ENCODE measurements at regions not wholly inside any gene's neighbourhood (a gene's known extent, or its start where the extent isn't known, plus 50 kb on each side); places are given as distances from the start of the nearest gene placed in this dataset.

DNA sequence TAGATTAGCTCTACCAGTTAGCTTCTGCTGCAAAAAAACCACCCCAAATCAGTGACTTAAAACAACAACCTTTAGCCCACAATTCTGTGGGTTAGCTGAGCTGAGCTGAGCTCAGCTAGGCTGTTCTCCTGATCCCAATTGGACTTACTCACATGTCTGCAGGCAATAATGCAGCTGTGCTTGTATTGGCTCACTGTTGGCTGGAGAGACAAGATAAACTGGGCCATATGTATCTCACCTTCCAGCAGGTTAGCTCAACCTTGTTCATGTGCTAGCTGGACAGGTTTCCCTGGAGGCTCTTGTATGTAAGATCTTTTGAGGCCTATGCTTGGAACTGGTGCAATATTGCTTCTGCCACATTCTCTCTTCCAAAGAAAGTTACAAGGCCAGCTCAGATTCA is 261.5 kb upstream of the ADGRL3 start:
- H3K36me3 ChIP-seq: no peaks in the 10 kb centered on the region
- DNase-seq (no peak), ATAC-seq (no peak)
- intact Hi-C loops (cut with DNase I): no loop called here
- H3K9me3 ChIP-seq: peaks cover 0 to 2% (median 0%) of the 10 kb centered on the region in 12 donors
- TF ChIP-seq POLR2A (IDR thresholded peaks at IDR 0.05): no peak
- no peak overlapping the region for H3K4me3 ChIP-seq
- no peak overlapping the region for H3K27ac ChIP-seq
- H3K27me3 ChIP-seq: no peaks in the 10 kb centered on the region
- H3K4me1 ChIP-seq: no peaks in the 10 kb centered on the region

DNA sequence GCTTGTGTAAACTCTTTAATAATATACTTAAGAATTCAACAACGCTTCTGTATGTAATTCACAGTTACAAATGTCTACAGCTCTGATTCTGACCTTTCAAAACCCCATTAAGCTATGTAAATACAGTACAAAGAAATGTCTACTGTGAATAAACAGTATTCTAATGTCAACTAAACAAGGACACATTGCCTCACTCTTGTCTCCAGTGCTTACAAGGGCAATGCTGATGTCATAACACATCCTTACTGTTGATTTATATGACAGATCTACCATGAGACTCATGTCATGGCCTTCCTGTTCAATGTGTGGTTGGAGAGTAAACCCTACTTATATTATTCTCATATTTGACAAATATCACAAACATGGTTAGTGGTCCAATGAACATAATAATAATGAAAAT is 256.1 kb upstream of the ADGRL3 start:
- Histone ChIP-seq H3K36me3 (no peaks in the 10 kb centered on the region), H3K9me3 (peaks cover 0 to 13% (median 0%) of the 10 kb centered on the region in 12 donors), H3K4me1 (no peaks in the 10 kb centered on the region), H3K27me3 (no peaks in the 10 kb centered on the region), H3K27ac (no peak overlapping the region), H3K4me3 (no peak overlapping the region)
- no peak for DNase-seq
- intact Hi-C loops (cut with DNase I): no loop called here
- WGBS, 4 donors: 94 to 96% (median 94%) methylated on average over 1 of the region's 1 CpG
- TF ChIP-seq, protein P1, sequence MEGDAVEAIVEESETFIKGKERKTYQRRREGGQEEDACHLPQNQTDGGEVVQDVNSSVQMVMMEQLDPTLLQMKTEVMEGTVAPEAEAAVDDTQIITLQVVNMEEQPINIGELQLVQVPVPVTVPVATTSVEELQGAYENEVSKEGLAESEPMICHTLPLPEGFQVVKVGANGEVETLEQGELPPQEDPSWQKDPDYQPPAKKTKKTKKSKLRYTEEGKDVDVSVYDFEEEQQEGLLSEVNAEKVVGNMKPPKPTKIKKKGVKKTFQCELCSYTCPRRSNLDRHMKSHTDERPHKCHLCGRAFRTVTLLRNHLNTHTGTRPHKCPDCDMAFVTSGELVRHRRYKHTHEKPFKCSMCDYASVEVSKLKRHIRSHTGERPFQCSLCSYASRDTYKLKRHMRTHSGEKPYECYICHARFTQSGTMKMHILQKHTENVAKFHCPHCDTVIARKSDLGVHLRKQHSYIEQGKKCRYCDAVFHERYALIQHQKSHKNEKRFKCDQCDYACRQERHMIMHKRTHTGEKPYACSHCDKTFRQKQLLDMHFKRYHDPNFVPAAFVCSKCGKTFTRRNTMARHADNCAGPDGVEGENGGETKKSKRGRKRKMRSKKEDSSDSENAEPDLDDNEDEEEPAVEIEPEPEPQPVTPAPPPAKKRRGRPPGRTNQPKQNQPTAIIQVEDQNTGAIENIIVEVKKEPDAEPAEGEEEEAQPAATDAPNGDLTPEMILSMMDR (IDR thresholded peaks at IDR 0.05): no peak
- no peak for TF ChIP-seq POLR2A (IDR thresholded peaks at IDR 0.05)
- no peak for ATAC-seq

DNA sequence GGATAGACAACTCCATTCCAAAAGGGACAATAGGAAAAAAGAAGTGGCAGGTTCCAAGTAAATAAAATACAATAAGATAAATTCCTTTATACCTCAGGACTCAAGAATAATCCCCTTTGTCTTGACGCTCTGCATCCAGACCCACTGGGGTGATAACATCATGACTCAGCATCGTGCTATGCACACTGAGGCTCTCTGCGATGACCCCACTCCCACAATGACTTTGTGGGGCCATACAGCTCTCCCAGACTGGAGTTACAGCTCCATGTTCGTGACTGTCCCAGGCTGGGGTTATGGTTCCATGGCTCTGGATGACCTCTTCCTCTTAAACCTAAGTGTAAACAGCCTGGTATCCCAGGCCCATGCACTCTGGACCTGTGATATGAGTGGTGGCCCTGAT is 254.5 kb upstream of the ADGRL3 start:
- intact Hi-C loops (cut with DNase I): no loop called here
- TF ChIP-seq, protein P1 (IDR thresholded peaks at IDR 0.05): no peak
- TF ChIP-seq POLR2A (IDR thresholded peaks at IDR 0.05): no peak
- no peak for DNase-seq
- 78 to 88% (median 82%) methylated on average over 4 of the region's 4 CpGs for WGBS, 4 donors
- no peak overlapping the region for H3K27ac ChIP-seq
- H3K4me3 ChIP-seq: no peak overlapping the region
- H3K27me3 ChIP-seq: no peaks in the 10 kb centered on the region
- H3K9me3 ChIP-seq: peaks cover 0 to 13% (median 0%) of the 10 kb centered on the region in 12 donors
- no peaks in the 10 kb centered on the region for H3K36me3 ChIP-seq
- ATAC-seq: no peak
- H3K4me1 ChIP-seq: no peaks in the 10 kb centered on the region

- Histone ChIP-seq H3K4me1 (no peaks in the 10 kb centered on the region), H3K36me3 (no peaks in the 10 kb centered on the region), H3K27ac (no peak overlapping the region), H3K4me3 (no peak overlapping the region), H3K9me3 (peaks cover 0 to 13% (median 0%) of the 10 kb centered on the region in 12 donors), H3K27me3 (no peaks in the 10 kb centered on the region)
- ATAC-seq (no peak), DNase-seq (no peak)
- 44 to 77% (median 70%) methylated on average over 1 of the region's 1 CpG for WGBS, 4 donors
- intact Hi-C loops (cut with DNase I): no loop called here
- TF ChIP-seq, protein P1 (IDR thresholded peaks at IDR 0.05): no peak
- no peak for TF ChIP-seq POLR2A (IDR thresholded peaks at IDR 0.05)
These were observed 252.1 kb upstream of the ADGRL3 start for GRCh38 chr4:60948008-60948407.

- ATAC-seq (no peak), DNase-seq (no peak)
- H3K4me3 ChIP-seq: no peak overlapping the region
- TF ChIP-seq, protein P1 (IDR thresholded peaks at IDR 0.05): no peak
- no peak for TF ChIP-seq POLR2A (IDR thresholded peaks at IDR 0.05)
- intact Hi-C loops (cut with DNase I): no loop called here
- 59 to 68% (median 67%) methylated on average over 2 of the region's 2 CpGs for whole genome bisulfite sequencing, 4 donors
- H3K27ac ChIP-seq: no peak overlapping the region
- H3K4me1 ChIP-seq: no peaks in the 10 kb centered on the region
- H3K9me3 ChIP-seq: no peaks in the 10 kb centered on the region
- H3K27me3 ChIP-seq: no peaks in the 10 kb centered on the region
- no peaks in the 10 kb centered on the region for H3K36me3 ChIP-seq
These were observed 247.2 kb upstream of the ADGRL3 start for GRCh38 chr4:60952921-60953320.

Measured in heart left ventricle (tissue), 16 donors.